Epithelial cell of esophagus (primary cell): ENCODE measurements at regions not wholly inside any gene's neighbourhood (a gene's known extent, or its start where the extent isn't known, plus 50 kb on each side); places are given as distances from the start of the nearest gene placed in this dataset.

Source experiments
- DNase-seq: peaks from one replicate; pipeline ENCODE4 v3.0.0; 2010; ENCODE audit warnings: low read depth
- H3K4me3 ChIP-seq: 2 replicates; pipeline ENCODE4 v1.5.1; 2011; ENCODE audit warnings: mild to moderate bottlenecking, low read length, control low read depth
- CTCF ChIP-seq: IDR thresholded peaks from 2 replicates; pipeline ENCODE4 v1.5.1; 2011; ENCODE audit warnings: low read depth, mild to moderate bottlenecking, low read length, control low read depth, inconsistent platforms; ENCODE audit not compliant: insufficient read depth; ENCODE audit errors: missing control alignments

GRCh38 chr2:3117650-3118216, 259.9 kb downstream of the EIPR1 start:
- TF ChIP-seq CTCF = no peak
- DNase-seq = no peak
- H3K4me3 ChIP-seq = no peak overlapping the region

- TF ChIP-seq CTCF = no peak
- no peak for DNase-seq
- H3K4me3 ChIP-seq = no peak overlapping the region
These were observed 261.2 kb downstream of the EIPR1 start for GRCh38 chr2:3116371-3116770.

- TF ChIP-seq CTCF = no peak
- H3K4me3 ChIP-seq = no peak overlapping the region
- no peak for DNase-seq
These were observed 262.1 kb downstream of the EIPR1 start for GRCh38 chr2:3115301-3116042.

GRCh38 chr2:3114406-3115185, 263.0 kb downstream of the EIPR1 start:
- H3K4me3 ChIP-seq = no peak overlapping the region
- no peak for TF ChIP-seq CTCF
- no peak for DNase-seq

- H3K4me3 ChIP-seq = no peak overlapping the region
- no peak for TF ChIP-seq CTCF
- no peak for DNase-seq
These were observed 263.8 kb downstream of the EIPR1 start for GRCh38 chr2:3113769-3114168.

- DNase-seq = no peak
- H3K4me3 ChIP-seq = no peak overlapping the region
- TF ChIP-seq CTCF = no peak
These were observed 264.5 kb downstream of the EIPR1 start for GRCh38 chr2:3113122-3113521.
